SK-N-SH (cell line): ENCODE measurements at regions not wholly inside any gene's neighbourhood (a gene's known extent, or its start where the extent isn't known, plus 50 kb on each side); places are given as distances from the start of the nearest gene placed in this dataset.
"Not testable (repeated sequence)": the region's sequence is repeated elsewhere in the genome, so short reads cannot be mapped to it uniquely, and the experiment has no call there.

Experiments used
- CHD2 ChIP-seq: fragments of 150-350 bp; IDR thresholded peaks from 2 replicates; pipeline ENCODE4 v1.6.1; 2018; ENCODE audit warnings: low read length; ENCODE audit not compliant: partially characterized antibody
- EP300 ChIP-seq, 2 experiments: IDR thresholded peaks; 2 replicates each; pipeline versions ENCODE4 v1.4.0 to v1.6.1; 2012; ENCODE audit warnings: borderline replicate concordance in 1 of 2, low read depth in 1 of 2, low read length in 1 of 2
- EZH2phosphoT487 ChIP-seq: fragments of 200-600 bp; sonication (generic); IDR thresholded peaks from 2 replicates; pipeline ENCODE4 v1.6.1; 2017; ENCODE audit warnings: low read depth, mixed run types, mild to moderate bottlenecking, antibody characterized with exemption, moderate library complexity, borderline replicate concordance
- FOXJ3 ChIP-seq: sonication (generic); formaldehyde crosslinking; IDR thresholded peaks from 2 replicates; pipeline ENCODE4 v1.5.1; 2020; ENCODE audit warnings: mild to moderate bottlenecking, missing genetic modification reagents
- NFIC ChIP-seq: IDR thresholded peaks from 2 replicates; pipeline ENCODE4 v1.4.0; 2012; ENCODE audit warnings: borderline replicate concordance
- RAD21 ChIP-seq: IDR thresholded peaks from 2 replicates; pipeline ENCODE4 v1.6.1; 2012; ENCODE audit warnings: mild to moderate bottlenecking, low read length
- RFX5 ChIP-seq: IDR thresholded peaks from 2 replicates; pipeline ENCODE4 v1.6.1; 2012; ENCODE audit warnings: mild to moderate bottlenecking, improper control_type of control experiment, low read length
- RXRA ChIP-seq: IDR thresholded peaks from 2 replicates; pipeline ENCODE4 v1.4.0; 2012; ENCODE audit warnings: low read depth, mild to moderate bottlenecking, borderline replicate concordance
- SIN3A ChIP-seq: IDR thresholded peaks from 2 replicates; pipeline ENCODE4 v1.6.1; 2012; ENCODE audit warnings: low read depth, mild to moderate bottlenecking, low read length, moderate library complexity, borderline replicate concordance
- SMC3 ChIP-seq: IDR thresholded peaks from 2 replicates; pipeline ENCODE4 v1.6.1; 2012; ENCODE audit warnings: low read depth, low read length, improper control_type of control experiment
- TAF1 ChIP-seq: IDR thresholded peaks from 2 replicates; pipeline ENCODE4 v1.6.1; 2012; ENCODE audit warnings: low read depth, mild to moderate bottlenecking, low read length, moderate library complexity, borderline replicate concordance
- TEAD4 ChIP-seq: IDR thresholded peaks from 2 replicates; pipeline ENCODE4 v1.4.0; 2012; ENCODE audit warnings: mild to moderate bottlenecking, borderline replicate concordance; ENCODE audit not compliant: insufficient read depth
- TF ChIP-seq, protein P1 (sequence below): fragments of 200-600 bp; sonication (generic); IDR thresholded peaks from 2 replicates; pipeline ENCODE4 v1.6.1; 2017; ENCODE audit warnings: antibody characterized with exemption, mild to moderate bottlenecking, moderate library complexity
- TF ChIP-seq, protein P2 (sequence below): IDR thresholded peaks from 2 replicates; pipeline ENCODE4 v1.4.0; 2012; ENCODE audit warnings: low read depth

DNA sequence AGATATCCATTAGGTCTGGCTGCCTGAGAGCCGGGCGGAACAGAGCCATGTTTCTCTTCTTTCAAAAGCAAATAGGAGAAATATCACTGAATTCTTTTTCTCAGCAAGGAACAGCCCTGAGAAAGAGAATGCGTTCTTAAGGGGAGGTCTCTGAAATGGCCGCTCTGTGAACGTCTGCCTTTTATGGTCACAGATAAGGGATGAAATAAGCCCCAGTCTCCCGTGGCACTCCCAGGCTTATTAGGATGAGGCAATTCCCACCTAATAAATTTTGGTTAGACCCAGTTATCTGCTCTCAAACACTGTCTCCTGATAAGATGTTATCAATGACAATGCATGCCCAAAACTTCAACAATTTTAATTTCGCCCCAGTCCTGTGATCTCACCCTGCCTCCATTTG is 133.4 kb upstream of the KCNJ18 start:
- TF ChIP-seq, protein P1, sequence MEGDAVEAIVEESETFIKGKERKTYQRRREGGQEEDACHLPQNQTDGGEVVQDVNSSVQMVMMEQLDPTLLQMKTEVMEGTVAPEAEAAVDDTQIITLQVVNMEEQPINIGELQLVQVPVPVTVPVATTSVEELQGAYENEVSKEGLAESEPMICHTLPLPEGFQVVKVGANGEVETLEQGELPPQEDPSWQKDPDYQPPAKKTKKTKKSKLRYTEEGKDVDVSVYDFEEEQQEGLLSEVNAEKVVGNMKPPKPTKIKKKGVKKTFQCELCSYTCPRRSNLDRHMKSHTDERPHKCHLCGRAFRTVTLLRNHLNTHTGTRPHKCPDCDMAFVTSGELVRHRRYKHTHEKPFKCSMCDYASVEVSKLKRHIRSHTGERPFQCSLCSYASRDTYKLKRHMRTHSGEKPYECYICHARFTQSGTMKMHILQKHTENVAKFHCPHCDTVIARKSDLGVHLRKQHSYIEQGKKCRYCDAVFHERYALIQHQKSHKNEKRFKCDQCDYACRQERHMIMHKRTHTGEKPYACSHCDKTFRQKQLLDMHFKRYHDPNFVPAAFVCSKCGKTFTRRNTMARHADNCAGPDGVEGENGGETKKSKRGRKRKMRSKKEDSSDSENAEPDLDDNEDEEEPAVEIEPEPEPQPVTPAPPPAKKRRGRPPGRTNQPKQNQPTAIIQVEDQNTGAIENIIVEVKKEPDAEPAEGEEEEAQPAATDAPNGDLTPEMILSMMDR, result not testable (repeated sequence)
- TF ChIP-seq RAD21; EP300 (IDR thresholded peaks at IDR 0.05; ENCODE audit: borderline replicate concordance in 1 of 2, low read depth in 1 of 2, low read length in 1 of 2); RXRA; SIN3A; FOXJ3 (CRISPR knock-in tag); TEAD4; NFIC; EZH2phosphoT487; RFX5; TAF1; CHD2; SMC3: not testable (repeated sequence)
- TF ChIP-seq, protein P2, sequence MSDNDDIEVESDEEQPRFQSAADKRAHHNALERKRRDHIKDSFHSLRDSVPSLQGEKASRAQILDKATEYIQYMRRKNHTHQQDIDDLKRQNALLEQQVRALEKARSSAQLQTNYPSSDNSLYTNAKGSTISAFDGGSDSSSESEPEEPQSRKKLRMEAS, result not testable (repeated sequence)
